ENCODE measurements at regions not wholly inside any gene's neighbourhood (a gene's known extent, or its start where the extent isn't known, plus 50 kb on each side); places are given as distances from the start of the nearest gene placed in this dataset.

DNA sequence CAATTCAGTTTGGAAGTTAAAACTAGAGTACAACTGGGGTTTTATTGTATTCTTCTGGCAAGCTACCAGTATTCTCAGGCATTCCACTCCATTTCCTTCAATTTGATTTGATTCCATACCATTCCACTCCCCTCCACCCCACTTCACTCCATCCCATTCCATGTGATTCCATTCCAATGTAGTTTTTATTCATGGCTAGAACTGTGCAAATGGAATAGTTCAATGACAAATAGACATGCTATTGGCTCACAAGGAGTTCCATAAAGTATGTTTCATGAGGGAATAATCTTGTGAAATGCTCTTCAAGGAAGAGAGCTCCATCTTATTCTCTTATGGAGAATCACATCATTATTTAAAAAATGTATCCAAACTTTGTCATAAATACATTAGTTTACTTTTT is 285.0 kb upstream of the BMP2 start:
- no peak for DNase-seq (ENCODE audit: low spot score)
- Mint-ChIP-seq H3K27me3 (ENCODE audit: low read depth) (peaks cover 4% of the 10 kb centered on the region), H3K9me3 (ENCODE audit: low read depth) (no peaks in the 10 kb centered on the region), H3K27ac (ENCODE audit: unreplicated experiment) (no peak overlapping the region), H3K4me1 (ENCODE audit: low read depth) (no peaks in the 10 kb centered on the region), H3K4me3 (ENCODE audit: unreplicated experiment) (no peak overlapping the region), H3K36me3 (ENCODE audit: low read depth) (no peaks in the 10 kb centered on the region)
- TF ChIP-seq, protein P1, sequence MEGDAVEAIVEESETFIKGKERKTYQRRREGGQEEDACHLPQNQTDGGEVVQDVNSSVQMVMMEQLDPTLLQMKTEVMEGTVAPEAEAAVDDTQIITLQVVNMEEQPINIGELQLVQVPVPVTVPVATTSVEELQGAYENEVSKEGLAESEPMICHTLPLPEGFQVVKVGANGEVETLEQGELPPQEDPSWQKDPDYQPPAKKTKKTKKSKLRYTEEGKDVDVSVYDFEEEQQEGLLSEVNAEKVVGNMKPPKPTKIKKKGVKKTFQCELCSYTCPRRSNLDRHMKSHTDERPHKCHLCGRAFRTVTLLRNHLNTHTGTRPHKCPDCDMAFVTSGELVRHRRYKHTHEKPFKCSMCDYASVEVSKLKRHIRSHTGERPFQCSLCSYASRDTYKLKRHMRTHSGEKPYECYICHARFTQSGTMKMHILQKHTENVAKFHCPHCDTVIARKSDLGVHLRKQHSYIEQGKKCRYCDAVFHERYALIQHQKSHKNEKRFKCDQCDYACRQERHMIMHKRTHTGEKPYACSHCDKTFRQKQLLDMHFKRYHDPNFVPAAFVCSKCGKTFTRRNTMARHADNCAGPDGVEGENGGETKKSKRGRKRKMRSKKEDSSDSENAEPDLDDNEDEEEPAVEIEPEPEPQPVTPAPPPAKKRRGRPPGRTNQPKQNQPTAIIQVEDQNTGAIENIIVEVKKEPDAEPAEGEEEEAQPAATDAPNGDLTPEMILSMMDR (IDR thresholded peaks at IDR 0.05): no peak

DNA sequence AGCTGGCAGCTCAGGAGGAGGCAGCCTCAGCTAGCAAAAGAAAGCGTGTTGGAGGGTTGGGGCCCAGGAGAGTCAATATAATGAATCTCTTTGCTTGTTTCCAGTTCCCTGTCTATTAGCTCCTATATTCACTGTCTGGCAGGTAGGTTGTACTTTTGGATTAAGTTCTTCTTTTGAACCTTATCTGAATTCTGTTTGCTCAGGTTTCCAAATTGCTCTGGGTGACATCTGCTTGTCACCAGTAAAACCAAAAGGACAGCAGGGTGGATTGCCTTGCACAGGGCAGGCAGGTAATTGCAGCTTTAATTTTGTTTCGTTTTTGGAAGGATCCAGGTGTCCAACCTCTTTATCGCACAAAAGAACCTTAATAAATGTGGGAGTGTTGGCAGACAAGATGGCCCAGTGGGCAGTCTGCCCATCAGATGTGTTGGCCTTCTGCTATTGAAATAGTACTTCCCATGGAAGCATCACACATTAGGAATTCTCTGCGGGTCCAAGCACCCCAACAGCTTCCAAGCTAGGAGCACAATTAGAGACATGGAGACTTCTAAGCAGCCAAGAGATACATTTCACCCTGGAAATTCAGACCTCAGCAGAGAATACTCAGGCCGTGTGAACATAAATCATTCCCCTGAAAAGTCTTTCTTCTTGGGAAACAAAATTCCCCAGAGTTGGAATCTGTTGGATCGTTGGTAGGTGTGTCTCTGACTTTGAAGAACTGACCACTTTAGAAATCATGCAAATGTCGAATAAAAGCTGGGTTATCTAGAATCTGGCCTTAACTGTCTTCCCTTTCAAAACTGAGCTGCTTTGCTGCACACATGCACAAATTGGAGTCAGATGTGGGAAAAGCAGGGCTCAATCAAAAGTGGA is 286.9 kb upstream of the BMP2 start:
- no peaks in the 10 kb centered on the region for H3K4me1 Mint-ChIP-seq (ENCODE audit: low read depth)
- H3K9me3 Mint-ChIP-seq (ENCODE audit: low read depth): no peaks in the 10 kb centered on the region
- no peaks in the 10 kb centered on the region for H3K27me3 Mint-ChIP-seq (ENCODE audit: low read depth)
- TF ChIP-seq, protein P1 (IDR thresholded peaks at IDR 0.05): no peak
- no peak for DNase-seq (ENCODE audit: low spot score)
- H3K36me3 Mint-ChIP-seq (ENCODE audit: low read depth): no peaks in the 10 kb centered on the region
- H3K4me3 Mint-ChIP-seq (ENCODE audit: unreplicated experiment): no peak overlapping the region
- H3K27ac Mint-ChIP-seq (ENCODE audit: unreplicated experiment): no peak overlapping the region

DNA sequence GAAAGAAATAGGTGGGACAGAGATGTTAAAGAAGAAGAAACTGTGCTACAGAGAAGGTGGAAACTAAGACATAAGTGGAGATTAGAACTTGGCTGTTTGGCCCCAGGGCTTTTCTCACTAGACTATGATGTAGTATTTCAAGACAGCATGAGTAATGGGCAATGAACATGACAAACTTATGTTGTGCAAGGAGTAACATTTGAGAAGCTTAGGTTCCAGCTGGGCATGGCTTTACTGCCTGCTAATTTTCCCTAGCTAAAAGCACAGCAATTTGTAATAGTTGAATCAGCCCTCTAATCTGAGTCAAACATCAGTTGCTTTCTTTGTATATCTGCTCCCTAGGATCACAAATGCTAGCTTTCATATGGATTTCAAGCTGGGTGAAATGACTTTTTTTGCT is 294.3 kb upstream of the BMP2 start:
- Mint-ChIP-seq H3K9me3 (ENCODE audit: low read depth) (peaks cover 3% of the 10 kb centered on the region), H3K4me1 (ENCODE audit: low read depth) (no peaks in the 10 kb centered on the region), H3K36me3 (ENCODE audit: low read depth) (no peaks in the 10 kb centered on the region), H3K27me3 (ENCODE audit: low read depth) (no peaks in the 10 kb centered on the region), H3K4me3 (ENCODE audit: unreplicated experiment) (no peak overlapping the region), H3K27ac (ENCODE audit: unreplicated experiment) (no peak overlapping the region)
- TF ChIP-seq, protein P1 (IDR thresholded peaks at IDR 0.05): no peak
- no peak for DNase-seq (ENCODE audit: low spot score)

DNA sequence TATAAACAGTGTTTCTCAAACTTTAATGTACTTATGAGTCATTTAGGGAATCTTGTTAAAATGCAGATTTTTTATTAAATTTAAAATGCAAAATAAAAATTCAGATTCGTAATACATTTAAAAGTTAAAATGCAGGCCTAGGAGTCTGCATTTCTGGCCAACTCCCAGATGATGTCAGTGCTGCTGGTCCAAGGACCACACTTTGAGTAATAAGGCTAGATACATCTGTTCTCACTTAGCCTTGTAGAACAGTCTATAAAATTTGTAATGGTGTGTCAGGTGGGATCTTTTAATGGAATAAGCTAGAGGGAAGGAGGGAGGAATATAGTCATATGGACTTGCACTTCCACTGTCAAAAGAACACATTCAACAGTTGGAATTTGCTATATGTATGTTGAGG is 295.6 kb upstream of the BMP2 start:
- no peaks in the 10 kb centered on the region for H3K27me3 Mint-ChIP-seq (ENCODE audit: low read depth)
- H3K9me3 Mint-ChIP-seq (ENCODE audit: low read depth): peaks cover 3% of the 10 kb centered on the region
- TF ChIP-seq, protein P1 (IDR thresholded peaks at IDR 0.05): no peak
- H3K4me3 Mint-ChIP-seq (ENCODE audit: unreplicated experiment): no peak overlapping the region
- no peak for DNase-seq (ENCODE audit: low spot score)
- H3K36me3 Mint-ChIP-seq (ENCODE audit: low read depth): no peaks in the 10 kb centered on the region
- no peaks in the 10 kb centered on the region for H3K4me1 Mint-ChIP-seq (ENCODE audit: low read depth)
- H3K27ac Mint-ChIP-seq (ENCODE audit: unreplicated experiment): no peak overlapping the region

DNA sequence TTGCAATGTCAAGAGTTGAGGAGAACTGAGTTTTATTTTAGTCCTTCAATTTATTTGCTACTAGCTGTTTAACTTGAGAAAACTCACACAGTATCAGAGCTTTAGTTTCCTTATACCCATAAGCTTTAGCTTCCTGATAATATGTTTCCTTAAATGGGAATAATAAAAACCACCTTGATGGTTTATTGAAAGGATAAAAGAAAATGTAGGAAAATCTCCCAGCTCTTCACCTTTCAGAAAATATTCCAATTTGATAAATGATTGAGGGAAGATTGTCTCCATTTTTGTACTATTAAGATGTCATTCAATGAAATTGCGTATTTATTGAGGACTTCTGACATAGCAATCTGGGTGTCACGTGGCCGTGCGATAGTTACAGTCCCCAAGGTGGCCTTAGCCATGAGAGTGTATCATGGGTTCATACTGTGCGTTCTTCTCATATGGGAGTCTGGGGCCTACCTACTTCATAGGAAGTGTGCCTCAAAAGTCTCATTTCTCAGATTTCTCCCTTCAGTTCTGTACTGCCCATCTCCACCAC is 296.3 kb upstream of the BMP2 start:
- Mint-ChIP-seq H3K4me3 (ENCODE audit: unreplicated experiment) (no peak overlapping the region), H3K36me3 (ENCODE audit: low read depth) (no peaks in the 10 kb centered on the region), H3K9me3 (ENCODE audit: low read depth) (peaks cover 3% of the 10 kb centered on the region), H3K4me1 (ENCODE audit: low read depth) (peaks cover 3% of the 10 kb centered on the region), H3K27ac (ENCODE audit: unreplicated experiment) (no peak overlapping the region), H3K27me3 (ENCODE audit: low read depth) (no peaks in the 10 kb centered on the region)
- DNase-seq (ENCODE audit: low spot score): no peak
- TF ChIP-seq, protein P1 (IDR thresholded peaks at IDR 0.05): no peak
